HEK293 (cell line): ENCODE measurements at regions not wholly inside any gene's neighbourhood (a gene's known extent, or its start where the extent isn't known, plus 50 kb on each side); places are given as distances from the start of the nearest gene placed in this dataset.

Source experiments
- CTCF ChIA-PET: fragments of 350-600 bp; formaldehyde crosslinking; extraction: SDS; loops from one replicate; lab custom pipeline; 2021; ENCODE audit warnings: antibody characterized with exemption; lab: Yijun Ruan, JAX
- POLR2A ChIA-PET: fragments of 300-600 bp; formaldehyde crosslinking; extraction: SDS; loops from one replicate; lab custom pipeline; 2020; ENCODE audit warnings: antibody characterized with exemption, inconsistent platforms; lab: Yijun Ruan, JAX
- H3K27ac ChIP-seq: fragments of 200-500 bp; sonication (Bioruptor generic); 2 replicates; pipeline ENCODE4 v1.5.1; 2014; ENCODE audit warnings: low read depth, low read length, control low read depth, inconsistent platforms; ENCODE audit errors: extremely low read depth
- H3K36me3 ChIP-seq, 2 experiments: fragments of 200-500 bp in 1 of 2; sonication (Bioruptor generic) in 1 of 2; 1 replicate in 1 of 2; 2 replicates in 1 of 2; pipeline ENCODE4 v1.5.1; 2014 to 2017; ENCODE audit warnings: inconsistent platforms in 2 of 2, low read length in 2 of 2; ENCODE audit not compliant: control insufficient read depth in 2 of 2, insufficient read depth in 1 of 2
- H3K4me1 ChIP-seq: fragments of 200-500 bp; sonication (Bioruptor generic); 2 replicates; pipeline ENCODE4 v1.5.1; 2014; ENCODE audit warnings: mild to moderate bottlenecking, low read length, inconsistent platforms; ENCODE audit not compliant: control insufficient read depth, insufficient read depth
- H3K4me3 ChIP-seq: 2 replicates; pipeline ENCODE4 v1.5.1; 2011; ENCODE audit warnings: low read depth, mild to moderate bottlenecking, control low read depth, low read length, moderate library complexity
- H3K9me3 ChIP-seq: fragments of 200-500 bp; sonication (Bioruptor generic); 2 replicates; pipeline ENCODE4 v1.5.1; 2014; ENCODE audit warnings: low read depth, low read length, inconsistent platforms; ENCODE audit not compliant: control insufficient read depth, insufficient read depth
- CTCF ChIP-seq: fragments of 450-650 bp; formaldehyde crosslinking; IDR thresholded peaks from 2 replicates; pipeline ENCODE4 v1.5.1; 2016; ENCODE audit warnings: missing biosample characterization, missing genetic modification characterization
- KLF9 ChIP-seq: fragments of 450-650 bp; formaldehyde crosslinking; IDR thresholded peaks from 2 replicates; pipeline ENCODE4 v1.5.1; 2016; ENCODE audit warnings: missing biosample characterization, missing genetic modification characterization, low read depth
- PRDM1 ChIP-seq: fragments of 450-650 bp; formaldehyde crosslinking; IDR thresholded peaks from 2 replicates; pipeline ENCODE4; 2016; ENCODE audit warnings: missing biosample characterization, missing genetic modification characterization
- SETDB1 ChIP-seq: IDR thresholded peaks from one replicate; pipeline ENCODE4 v1.6.1; 2017; ENCODE audit warnings: mild to moderate bottlenecking, low read length, moderate library complexity, mixed read lengths; ENCODE audit not compliant: insufficient read length
- ZBTB11 ChIP-seq: fragments of 450-650 bp; formaldehyde crosslinking; conservative IDR thresholded peaks from 2 replicates; pipeline ENCODE4 v1.5.1; 2016; ENCODE audit warnings: low read depth, missing biosample characterization, missing genetic modification characterization
- ZBTB21 ChIP-seq: fragments of 450-650 bp; formaldehyde crosslinking; IDR thresholded peaks from 2 replicates; pipeline ENCODE4 v1.5.1; 2017; ENCODE audit warnings: missing biosample characterization, missing genetic modification characterization
- ZNF146 ChIP-seq: fragments of 450-650 bp; formaldehyde crosslinking; IDR thresholded peaks from 2 replicates; pipeline ENCODE4 v1.5.1; 2016; ENCODE audit warnings: missing biosample characterization, missing genetic modification characterization
- ZNF274 ChIP-seq, 2 experiments: fragments of 200-500 bp in 1 of 2; fragments of 450-650 bp in 1 of 2; sonication (Bioruptor generic) in 1 of 2; formaldehyde crosslinking in 1 of 2; IDR thresholded peaks; 2 replicates each; pipeline versions ENCODE4 v1.5.1 to v1.6.1; 2014 to 2016; ENCODE audit warnings: borderline replicate concordance in 1 of 2, inconsistent platforms in 1 of 2, low read length in 1 of 2, missing biosample characterization in 1 of 2, missing genetic modification characterization in 1 of 2
- ZNF280D ChIP-seq: fragments of 450-650 bp; formaldehyde crosslinking; IDR thresholded peaks from 2 replicates; pipeline ENCODE4 v1.5.1; 2016; ENCODE audit warnings: missing biosample characterization, missing genetic modification characterization
- ZNF354C ChIP-seq: fragments of 450-650 bp; formaldehyde crosslinking; IDR thresholded peaks from 2 replicates; pipeline ENCODE4 v1.5.1; 2016; ENCODE audit warnings: missing biosample characterization, missing genetic modification characterization, low read depth, borderline replicate concordance
- ZNF37A ChIP-seq: fragments of 450-650 bp; IDR thresholded peaks from 2 replicates; pipeline ENCODE4 v1.5.1; 2018; ENCODE audit warnings: missing biosample characterization, missing genetic modification characterization
- ZNF404 ChIP-seq: fragments of 450-650 bp; formaldehyde crosslinking; IDR thresholded peaks from 2 replicates; pipeline ENCODE4 v1.5.1; 2017; ENCODE audit warnings: missing biosample characterization, missing genetic modification characterization
- ZNF423 ChIP-seq: fragments of 450-650 bp; formaldehyde crosslinking; IDR thresholded peaks from 2 replicates; pipeline ENCODE4 v1.5.1; 2016; ENCODE audit warnings: missing biosample characterization, missing genetic modification characterization
- ZNF600 ChIP-seq: fragments of 450-650 bp; formaldehyde crosslinking; IDR thresholded peaks from 2 replicates; pipeline ENCODE4 v1.5.1; 2016; ENCODE audit warnings: missing biosample characterization, missing genetic modification characterization
- ZNF692 ChIP-seq: fragments of 450-650 bp; formaldehyde crosslinking; IDR thresholded peaks from 2 replicates; pipeline ENCODE4 v1.5.1; 2016; ENCODE audit warnings: missing biosample characterization, missing genetic modification characterization
- ZNF843 ChIP-seq: fragments of 450-650 bp; formaldehyde crosslinking; IDR thresholded peaks from 2 replicates; pipeline ENCODE4 v1.5.1; 2016; ENCODE audit warnings: missing biosample characterization, missing genetic modification characterization
- TF ChIP-seq, protein P1 (sequence below): fragments of 450-650 bp; formaldehyde crosslinking; IDR thresholded peaks from 2 replicates; pipeline ENCODE4 v1.5.1; 2016; ENCODE audit warnings: missing biosample characterization, missing genetic modification characterization
- TF ChIP-seq, protein P2 (sequence below): fragments of 450-650 bp; formaldehyde crosslinking; IDR thresholded peaks from 2 replicates; pipeline ENCODE4 v1.5.1; 2016; ENCODE audit warnings: missing biosample characterization, missing genetic modification characterization
- TF ChIP-seq, protein P3 (sequence below): fragments of 450-650 bp; formaldehyde crosslinking; IDR thresholded peaks from 2 replicates; pipeline ENCODE4 v1.5.1; 2016; ENCODE audit warnings: missing biosample characterization, missing genetic modification characterization

GRCh38 chr5:84535281-84535680 is 150.6 kb upstream of the EDIL3 start:
- Histone ChIP-seq H3K4me1 (no peaks in the 10 kb centered on the region), H3K4me3 (no peak overlapping the region), H3K27ac (no peak overlapping the region), H3K9me3 (no peaks in the 10 kb centered on the region), H3K36me3 (no peaks in the 10 kb centered on the region)
- ChIA-PET CTCF (no interaction called here), POLR2A (no interaction called here)
- TF ChIP-seq ZBTB11 (tag by site-specific recombination): no peak
- TF ChIP-seq ZNF37A (tag by site-specific recombination): no peak
- no peak for TF ChIP-seq ZNF146 (tag by site-specific recombination)
- no peak for TF ChIP-seq CTCF
- TF ChIP-seq, protein P1, sequence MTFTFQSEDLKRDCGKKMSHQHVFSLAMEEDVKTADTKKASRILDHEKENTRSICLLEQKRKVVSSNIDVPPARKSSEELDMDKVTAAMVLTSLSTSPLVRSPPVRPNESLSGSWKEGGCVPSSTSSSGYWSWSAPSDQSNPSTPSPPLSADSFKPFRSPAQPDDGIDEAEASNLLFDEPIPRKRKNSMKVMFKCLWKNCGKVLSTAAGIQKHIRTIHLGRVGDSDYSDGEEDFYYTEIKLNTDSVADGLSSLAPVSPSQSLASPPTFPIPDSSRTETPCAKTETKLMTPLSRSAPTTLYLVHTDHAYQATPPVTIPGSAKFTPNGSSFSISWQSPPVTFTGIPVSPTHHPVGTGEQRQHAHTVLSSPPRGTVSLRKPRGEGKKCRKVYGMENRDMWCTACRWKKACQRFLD (tag by site-specific recombination): no peak
- no peak for TF ChIP-seq ZNF423
- TF ChIP-seq PRDM1 (tag by site-specific recombination): no peak
- no peak for TF ChIP-seq ZBTB21
- TF ChIP-seq ZNF404 (tag by site-specific recombination): no peak
- no peak for TF ChIP-seq ZNF280D
- no peak for TF ChIP-seq ZNF692 (tag by site-specific recombination)
- no peak for TF ChIP-seq ZNF843 (tag by site-specific recombination)
- TF ChIP-seq KLF9 (tag by site-specific recombination): no peak
- TF ChIP-seq, protein P2, sequence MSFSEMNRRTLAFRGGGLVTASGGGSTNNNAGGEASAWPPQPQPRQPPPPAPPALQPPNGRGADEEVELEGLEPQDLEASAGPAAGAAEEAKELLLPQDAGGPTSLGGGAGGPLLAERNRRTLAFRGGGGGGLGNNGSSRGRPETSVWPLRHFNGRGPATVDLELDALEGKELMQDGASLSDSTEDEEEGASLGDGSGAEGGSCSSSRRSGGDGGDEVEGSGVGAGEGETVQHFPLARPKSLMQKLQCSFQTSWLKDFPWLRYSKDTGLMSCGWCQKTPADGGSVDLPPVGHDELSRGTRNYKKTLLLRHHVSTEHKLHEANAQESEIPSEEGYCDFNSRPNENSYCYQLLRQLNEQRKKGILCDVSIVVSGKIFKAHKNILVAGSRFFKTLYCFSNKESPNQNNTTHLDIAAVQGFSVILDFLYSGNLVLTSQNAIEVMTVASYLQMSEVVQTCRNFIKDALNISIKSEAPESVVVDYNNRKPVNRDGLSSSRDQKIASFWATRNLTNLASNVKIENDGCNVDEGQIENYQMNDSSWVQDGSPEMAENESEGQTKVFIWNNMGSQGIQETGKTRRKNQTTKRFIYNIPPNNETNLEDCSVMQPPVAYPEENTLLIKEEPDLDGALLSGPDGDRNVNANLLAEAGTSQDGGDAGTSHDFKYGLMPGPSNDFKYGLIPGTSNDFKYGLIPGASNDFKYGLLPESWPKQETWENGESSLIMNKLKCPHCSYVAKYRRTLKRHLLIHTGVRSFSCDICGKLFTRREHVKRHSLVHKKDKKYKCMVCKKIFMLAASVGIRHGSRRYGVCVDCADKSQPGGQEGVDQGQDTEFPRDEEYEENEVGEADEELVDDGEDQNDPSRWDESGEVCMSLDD (tag by site-specific recombination): no peak
- TF ChIP-seq, protein P3, sequence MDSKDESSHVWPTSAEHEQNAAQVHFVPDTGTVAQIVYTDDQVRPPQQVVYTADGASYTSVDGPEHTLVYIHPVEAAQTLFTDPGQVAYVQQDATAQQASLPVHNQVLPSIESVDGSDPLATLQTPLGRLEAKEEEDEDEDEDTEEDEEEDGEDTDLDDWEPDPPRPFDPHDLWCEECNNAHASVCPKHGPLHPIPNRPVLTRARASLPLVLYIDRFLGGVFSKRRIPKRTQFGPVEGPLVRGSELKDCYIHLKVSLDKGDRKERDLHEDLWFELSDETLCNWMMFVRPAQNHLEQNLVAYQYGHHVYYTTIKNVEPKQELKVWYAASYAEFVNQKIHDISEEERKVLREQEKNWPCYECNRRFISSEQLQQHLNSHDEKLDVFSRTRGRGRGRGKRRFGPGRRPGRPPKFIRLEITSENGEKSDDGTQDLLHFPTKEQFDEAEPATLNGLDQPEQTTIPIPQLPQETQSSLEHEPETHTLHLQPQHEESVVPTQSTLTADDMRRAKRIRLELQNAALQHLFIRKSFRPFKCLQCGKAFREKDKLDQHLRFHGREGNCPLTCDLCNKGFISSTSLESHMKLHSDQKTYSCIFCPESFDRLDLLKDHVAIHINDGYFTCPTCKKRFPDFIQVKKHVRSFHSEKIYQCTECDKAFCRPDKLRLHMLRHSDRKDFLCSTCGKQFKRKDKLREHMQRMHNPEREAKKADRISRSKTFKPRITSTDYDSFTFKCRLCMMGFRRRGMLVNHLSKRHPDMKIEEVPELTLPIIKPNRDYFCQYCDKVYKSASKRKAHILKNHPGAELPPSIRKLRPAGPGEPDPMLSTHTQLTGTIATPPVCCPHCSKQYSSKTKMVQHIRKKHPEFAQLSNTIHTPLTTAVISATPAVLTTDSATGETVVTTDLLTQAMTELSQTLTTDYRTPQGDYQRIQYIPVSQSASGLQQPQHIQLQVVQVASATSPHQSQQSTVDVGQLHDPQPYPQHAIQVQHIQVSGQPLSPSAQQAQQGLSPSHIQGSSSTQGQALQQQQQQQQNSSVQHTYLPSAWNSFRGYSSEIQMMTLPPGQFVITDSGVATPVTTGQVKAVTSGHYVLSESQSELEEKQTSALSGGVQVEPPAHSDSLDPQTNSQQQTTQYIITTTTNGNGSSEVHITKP (tag by site-specific recombination): no peak
- no peak for TF ChIP-seq ZNF354C (tag by site-specific recombination)
- no peak for TF ChIP-seq ZNF274 (IDR thresholded peaks at IDR 0.05; ENCODE audit: low read length)
- TF ChIP-seq ZNF274 (tag by site-specific recombination; IDR thresholded peaks at IDR 0.05; ENCODE audit: borderline replicate concordance): no peak
- TF ChIP-seq ZNF600 (tag by site-specific recombination): no peak
- TF ChIP-seq SETDB1: no peak
